Peyer's patch (tissue), 4 donors: ENCODE measurements at regions not wholly inside any gene's neighbourhood (a gene's known extent, or its start where the extent isn't known, plus 50 kb on each side); places are given as distances from the start of the nearest gene placed in this dataset.

ENCODE experiments used
- CTCF ChIP-seq, 6 experiments: fragments of 450-650 bp in 4 of 6; fragments of 200-600 bp in 2 of 6; sonication (generic) in 1 of 6; IDR thresholded peaks; one replicate each; pipeline ENCODE4 v1.5.1; 2017 to 2019; ENCODE audit warnings: antibody characterized with exemption in 6 of 6, mild to moderate bottlenecking in 3 of 6, moderate library complexity in 1 of 6
- POLR2A ChIP-seq, 2 donors: fragments of 450-650 bp; IDR thresholded peaks; one replicate each; pipeline ENCODE4 v1.5.1; 2017; ENCODE audit warnings: antibody characterized with exemption in 2 of 2, mild to moderate bottlenecking in 2 of 2, moderate library complexity in 2 of 2

- TF ChIP-seq CTCF (IDR thresholded peaks at IDR 0.05) = no peak
- TF ChIP-seq POLR2A (IDR thresholded peaks at IDR 0.05) = no peak
Observed at GRCh38 chr6:121677571-121677970, 242.1 kb downstream of the GJA1 start.
